Lower lobe of right lung (tissue), 2 donors: ENCODE measurements at regions not wholly inside any gene's neighbourhood (a gene's known extent, or its start where the extent isn't known, plus 50 kb on each side); places are given as distances from the start of the nearest gene placed in this dataset.
A peak's percentile ranks its signal among the peaks of the same experiment; 100 is the strongest.
"Not testable (repeated sequence)": the region's sequence is repeated elsewhere in the genome, so short reads cannot be mapped to it uniquely, and the experiment has no call there.

Experiments
- ATAC-seq, 2 donors: fragments of 200-7000 bp; cut with Tn5 transposase; one replicate each; pipeline ENCODE4 v1.9.1; 2020 to 2022; ENCODE audit warnings: mild to moderate bottlenecking in 2 of 2, moderate library complexity in 2 of 2
- DNase-seq: peaks from one replicate; pipeline ENCODE4 v3.0.0-alpha.2; 2020
- H3K27ac ChIP-seq: fragments of 200-600 bp; one replicate; pipeline ENCODE4 v1.8.0; 2022
- H3K27me3 ChIP-seq: fragments of 200-600 bp; one replicate; pipeline ENCODE4 v1.8.0; 2022; ENCODE audit warnings: low read depth
- H3K36me3 ChIP-seq: fragments of 200-600 bp; one replicate; pipeline ENCODE4 v1.8.0; 2022; ENCODE audit warnings: mild to moderate bottlenecking
- H3K4me1 ChIP-seq: fragments of 200-600 bp; one replicate; pipeline ENCODE4 v1.8.0; 2022
- H3K4me3 ChIP-seq: fragments of 200-600 bp; one replicate; pipeline ENCODE4 v1.8.0; 2022; ENCODE audit warnings: mild to moderate bottlenecking
- H3K9me3 ChIP-seq: fragments of 200-600 bp; one replicate; pipeline ENCODE4 v1.8.0; 2022
- intact Hi-C: fragments of 100-400 bp; cut with DNase I; formaldehyde crosslinking; loops from one replicate; pipeline ENCODE4 v1.11.0; 2022
- TF ChIP-seq, protein P1 (sequence below): fragments of 200-600 bp; IDR thresholded peaks from one replicate; pipeline ENCODE4 v1.8.0; 2022; ENCODE audit warnings: antibody characterized with exemption, mild to moderate bottlenecking
- donor health status: DM: no; HTN: yes; CAD: no; lungs with severe emphysema.

DNA sequence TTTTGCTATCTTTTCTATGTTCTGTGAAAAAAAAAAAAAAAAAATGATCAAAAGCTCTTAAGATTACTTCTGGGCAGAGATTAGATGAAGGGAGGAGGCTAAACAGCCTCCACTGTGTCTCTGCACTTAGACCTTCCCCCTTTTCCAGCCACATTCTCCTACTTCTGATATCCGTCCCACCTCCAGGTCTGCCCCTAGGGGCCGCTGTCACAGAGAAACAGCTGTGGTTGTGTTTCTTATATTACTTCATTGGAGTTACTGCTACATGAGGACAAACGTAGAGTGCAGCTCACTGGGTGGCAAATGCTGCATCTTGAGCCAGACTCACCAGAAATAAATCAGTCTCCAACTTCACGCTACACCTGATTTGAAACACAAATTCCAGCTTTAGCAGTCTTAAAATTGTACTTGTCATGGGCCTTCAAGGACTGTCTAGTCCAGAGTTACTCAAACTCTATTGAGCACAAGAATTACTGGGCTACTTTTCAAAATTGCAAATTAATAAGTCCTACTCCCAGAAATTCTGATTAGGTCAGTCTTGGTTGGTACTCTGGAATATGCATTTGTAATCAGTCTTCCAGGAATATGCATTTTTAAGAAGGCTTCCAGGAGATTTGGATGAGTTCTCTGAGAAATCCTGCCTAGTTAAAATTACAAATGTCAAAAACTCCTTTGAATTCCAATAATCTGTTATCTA lies 125.2 kb upstream of the PTBP2 start:
- ATAC-seq (no peak), DNase-seq (no peak)
- no peaks in the 10 kb centered on the region for H3K9me3 ChIP-seq
- H3K4me1 ChIP-seq = no peaks in the 10 kb centered on the region
- TF ChIP-seq, protein P1, sequence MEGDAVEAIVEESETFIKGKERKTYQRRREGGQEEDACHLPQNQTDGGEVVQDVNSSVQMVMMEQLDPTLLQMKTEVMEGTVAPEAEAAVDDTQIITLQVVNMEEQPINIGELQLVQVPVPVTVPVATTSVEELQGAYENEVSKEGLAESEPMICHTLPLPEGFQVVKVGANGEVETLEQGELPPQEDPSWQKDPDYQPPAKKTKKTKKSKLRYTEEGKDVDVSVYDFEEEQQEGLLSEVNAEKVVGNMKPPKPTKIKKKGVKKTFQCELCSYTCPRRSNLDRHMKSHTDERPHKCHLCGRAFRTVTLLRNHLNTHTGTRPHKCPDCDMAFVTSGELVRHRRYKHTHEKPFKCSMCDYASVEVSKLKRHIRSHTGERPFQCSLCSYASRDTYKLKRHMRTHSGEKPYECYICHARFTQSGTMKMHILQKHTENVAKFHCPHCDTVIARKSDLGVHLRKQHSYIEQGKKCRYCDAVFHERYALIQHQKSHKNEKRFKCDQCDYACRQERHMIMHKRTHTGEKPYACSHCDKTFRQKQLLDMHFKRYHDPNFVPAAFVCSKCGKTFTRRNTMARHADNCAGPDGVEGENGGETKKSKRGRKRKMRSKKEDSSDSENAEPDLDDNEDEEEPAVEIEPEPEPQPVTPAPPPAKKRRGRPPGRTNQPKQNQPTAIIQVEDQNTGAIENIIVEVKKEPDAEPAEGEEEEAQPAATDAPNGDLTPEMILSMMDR = peak; percentile 31
- H3K27ac ChIP-seq = no peak overlapping the region
- H3K27me3 ChIP-seq = no peaks in the 10 kb centered on the region
- no peak overlapping the region for H3K4me3 ChIP-seq
- H3K36me3 ChIP-seq = no peaks in the 10 kb centered on the region
- intact Hi-C loops = no loop called here

DNA sequence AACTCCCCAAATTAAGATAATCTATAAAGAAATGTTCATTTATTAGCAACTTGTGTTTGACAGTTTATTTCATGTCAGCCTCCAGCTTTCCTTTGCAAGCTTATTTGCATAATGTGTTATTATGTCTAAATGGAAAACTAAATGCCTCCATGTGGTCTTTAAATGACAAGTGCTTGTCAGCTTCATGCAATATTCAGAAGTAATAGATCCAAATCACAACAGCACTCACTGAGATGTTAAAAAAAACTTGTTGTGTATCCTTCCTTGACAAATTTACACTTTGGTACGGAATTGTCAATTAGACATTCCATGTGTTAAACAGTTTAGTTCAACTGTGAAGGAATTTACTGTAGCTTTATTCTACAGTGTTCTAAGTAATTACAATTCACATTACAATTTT lies 124.4 kb upstream of the PTBP2 start:
- TF ChIP-seq, protein P1 = no peak
- no peaks in the 10 kb centered on the region for H3K36me3 ChIP-seq
- no peaks in the 10 kb centered on the region for H3K27me3 ChIP-seq
- no peaks in the 10 kb centered on the region for H3K4me1 ChIP-seq
- intact Hi-C loops = no loop called here
- ATAC-seq (no peak), DNase-seq (no peak)
- H3K27ac ChIP-seq = no peak overlapping the region
- no peaks in the 10 kb centered on the region for H3K9me3 ChIP-seq
- H3K4me3 ChIP-seq = no peak overlapping the region

DNA sequence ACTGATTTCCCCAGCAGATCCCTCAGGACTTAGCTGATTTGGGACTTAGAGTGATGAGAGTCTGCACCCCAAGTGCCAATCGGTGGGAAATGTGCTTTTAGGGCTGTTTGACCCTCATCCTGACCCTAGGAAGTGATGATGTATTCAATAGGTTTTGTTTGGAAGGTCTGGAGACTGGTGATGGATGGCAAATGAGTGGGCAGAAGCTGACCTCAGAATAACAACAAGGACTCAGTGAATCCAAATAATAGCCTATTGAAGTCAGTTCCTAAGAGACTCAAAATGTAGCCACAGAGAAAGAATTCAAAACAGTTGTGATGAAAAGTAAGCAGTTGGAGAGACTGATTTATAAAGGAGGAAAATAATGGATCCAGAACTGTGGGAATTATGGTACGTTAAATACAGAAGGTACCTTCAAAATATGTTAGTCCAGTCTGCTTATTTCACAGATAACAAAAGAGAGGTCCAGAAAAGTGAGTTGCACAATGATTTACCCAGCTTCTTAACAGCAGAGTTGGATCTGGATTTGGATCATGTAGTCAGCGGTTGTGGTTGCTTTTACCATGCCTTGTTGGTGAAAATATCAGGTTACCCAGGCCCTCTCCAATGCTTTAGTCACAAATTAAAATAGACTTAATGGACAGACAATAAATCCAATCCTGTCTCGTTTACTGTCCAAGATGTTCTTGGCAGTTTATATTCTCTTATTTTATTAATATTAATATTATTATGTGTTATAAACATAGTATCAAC lies 123.0 kb upstream of the PTBP2 start:
- Histone ChIP-seq H3K4me3 (no peak overlapping the region), H3K27me3 (no peaks in the 10 kb centered on the region), H3K27ac (no peak overlapping the region), H3K36me3 (no peaks in the 10 kb centered on the region), H3K9me3 (no peaks in the 10 kb centered on the region), H3K4me1 (no peaks in the 10 kb centered on the region)
- TF ChIP-seq, protein P1 = no peak
- intact Hi-C loops = no loop called here
- no peak for ATAC-seq
- no peak for DNase-seq

DNA sequence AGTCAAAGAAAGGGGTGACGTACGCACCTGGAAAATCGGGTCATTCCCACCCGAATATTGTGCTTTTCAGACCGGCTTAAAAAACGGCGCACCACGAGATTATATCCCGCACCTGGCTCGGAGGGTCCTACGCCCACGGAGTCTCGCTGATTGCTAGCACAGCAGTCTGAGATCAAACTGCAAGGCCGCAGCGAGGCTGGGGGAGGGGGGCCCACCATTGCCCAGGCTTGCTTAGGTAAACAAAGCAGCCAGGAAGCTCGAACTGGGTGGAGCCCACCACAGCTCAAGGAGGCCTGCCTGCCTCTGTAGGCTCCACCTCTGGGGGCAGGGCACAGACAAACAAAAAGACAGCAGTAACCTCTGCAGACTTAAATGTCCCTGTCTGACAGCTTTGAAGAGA lies 117.0 kb upstream of the PTBP2 start:
- DNase-seq, intact Hi-C loops, H3K36me3 ChIP-seq, H3K9me3 ChIP-seq, H3K4me1 ChIP-seq, H3K27ac ChIP-seq, ATAC-seq, H3K27me3 ChIP-seq, H3K4me3 ChIP-seq: not testable (repeated sequence)

DNA sequence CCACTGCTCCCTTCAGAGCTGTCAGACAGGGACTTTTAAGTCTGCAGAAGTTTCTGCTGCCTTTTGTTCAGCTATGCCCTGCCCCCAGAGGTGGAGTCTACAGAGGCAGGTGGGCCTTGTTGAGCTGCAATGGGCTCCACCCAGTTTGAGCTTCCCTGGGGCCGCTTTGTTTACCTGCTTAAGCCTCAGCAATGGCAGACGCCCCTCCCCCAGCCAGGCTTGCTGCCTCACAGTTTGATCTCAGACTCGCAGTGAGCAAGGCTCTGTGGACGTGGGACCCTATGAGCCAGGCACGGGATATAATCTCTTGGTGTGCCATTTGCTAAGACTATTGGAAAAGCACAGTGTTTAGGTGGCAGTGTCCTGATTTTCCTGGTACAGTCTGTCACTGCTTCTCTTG lies 104.2 kb upstream of the PTBP2 start:
- H3K27me3 ChIP-seq, DNase-seq, H3K4me3 ChIP-seq, H3K4me1 ChIP-seq, intact Hi-C loops, H3K36me3 ChIP-seq, H3K27ac ChIP-seq, ATAC-seq, H3K9me3 ChIP-seq: not testable (repeated sequence)

DNA sequence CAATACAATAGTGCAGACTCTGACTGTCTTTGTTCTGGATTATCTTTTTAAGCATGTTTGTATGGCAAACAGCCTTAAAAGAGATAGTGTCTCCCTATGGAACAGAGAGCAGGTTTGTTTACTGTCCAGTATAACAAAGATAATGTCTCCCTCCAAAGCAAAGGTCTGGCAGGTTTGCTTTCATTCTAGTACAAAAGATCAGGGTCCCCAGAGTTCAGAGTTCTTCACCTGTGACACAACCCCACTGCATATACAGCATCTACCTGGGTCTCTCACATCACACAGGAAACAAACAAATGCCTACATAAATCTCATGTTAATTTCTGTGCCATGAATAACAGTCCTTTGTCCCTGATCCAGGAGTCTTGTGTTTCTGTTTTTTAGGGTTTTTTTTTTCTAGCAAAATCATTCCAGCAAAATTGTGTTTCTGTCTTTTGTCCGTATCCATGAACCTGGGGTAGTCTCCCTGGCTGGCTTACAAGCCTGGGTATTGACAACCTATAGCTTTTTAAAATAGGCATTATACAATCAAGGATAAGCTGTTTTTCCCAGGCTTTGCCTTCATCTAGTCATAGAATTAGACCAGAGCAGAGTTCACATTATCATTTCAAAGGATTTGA lies 89.4 kb upstream of the PTBP2 start:
- TF ChIP-seq, protein P1 = no peak
- intact Hi-C loops = no loop called here

More for the DNA sequence above, 89.4 kb upstream of the PTBP2 start:
- Histone ChIP-seq H3K4me3 (no peak overlapping the region), H3K4me1 (no peaks in the 10 kb centered on the region), H3K27ac (no peak overlapping the region), H3K9me3 (no peaks in the 10 kb centered on the region), H3K36me3 (no peaks in the 10 kb centered on the region), H3K27me3 (no peaks in the 10 kb centered on the region)
- no peak for ATAC-seq
- no peak for DNase-seq
